HFFc6 (cell line): ENCODE measurements at regions not wholly inside any gene's neighbourhood (a gene's known extent, or its start where the extent isn't known, plus 50 kb on each side); places are given as distances from the start of the nearest gene placed in this dataset.

Experiments used
- DNase-seq: peaks from one replicate; pipeline ENCODE4 v3.0.0-alpha.2; 2018
- H3K27ac Mint-ChIP-seq: 2 replicates; pipeline ENCODE4 v1.8.0; 2020; ENCODE audit warnings: mild to moderate bottlenecking, mixed read lengths
- H3K27me3 Mint-ChIP-seq: 2 replicates; pipeline ENCODE4 v1.8.0; 2021; ENCODE audit warnings: mild to moderate bottlenecking, moderate library complexity, mixed read lengths; ENCODE audit not compliant: insufficient read depth
- H3K36me3 Mint-ChIP-seq: 2 replicates; pipeline ENCODE4 v1.8.0; 2021; ENCODE audit warnings: low read depth, mixed read lengths
- H3K4me1 Mint-ChIP-seq: 2 replicates; pipeline ENCODE4 v1.8.0; 2020; ENCODE audit warnings: low read depth, mixed read lengths
- H3K4me3 Mint-ChIP-seq: 2 replicates; pipeline ENCODE4 v1.8.0; 2020; ENCODE audit warnings: mild to moderate bottlenecking, moderate library complexity, mixed read lengths
- H3K9me3 Mint-ChIP-seq: 2 replicates; pipeline ENCODE4 v1.8.0; 2020; ENCODE audit warnings: mild to moderate bottlenecking, mixed read lengths
- TF ChIP-seq, protein P1 (sequence below): fragments of 200-600 bp; sonication (generic); IDR thresholded peaks from 2 replicates; pipeline ENCODE4 v1.5.0; 2021; ENCODE audit warnings: antibody characterized with exemption, mild to moderate bottlenecking

DNA sequence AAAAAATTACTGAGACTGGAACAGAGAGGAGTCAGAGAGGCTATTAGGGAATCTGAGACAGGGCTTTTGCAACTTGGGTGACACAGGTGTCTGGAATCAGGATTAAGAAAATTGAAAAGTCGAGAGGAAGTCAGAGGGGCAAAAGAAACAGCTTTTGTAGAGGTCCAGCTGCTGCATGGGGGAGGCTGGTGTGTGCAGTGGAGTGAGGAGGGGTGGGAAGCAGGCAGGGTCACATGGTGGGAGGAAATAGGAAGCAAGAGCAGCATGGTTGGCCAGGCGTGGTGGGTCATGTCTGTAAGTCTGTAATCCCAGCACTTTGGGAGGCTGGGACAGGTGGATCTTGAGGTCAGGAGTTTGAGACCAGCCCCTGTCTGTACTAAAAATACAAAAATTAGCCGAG lies 69.7 kb upstream of the VRK1 start:
- H3K27ac Mint-ChIP-seq: no peak overlapping the region

DNA sequence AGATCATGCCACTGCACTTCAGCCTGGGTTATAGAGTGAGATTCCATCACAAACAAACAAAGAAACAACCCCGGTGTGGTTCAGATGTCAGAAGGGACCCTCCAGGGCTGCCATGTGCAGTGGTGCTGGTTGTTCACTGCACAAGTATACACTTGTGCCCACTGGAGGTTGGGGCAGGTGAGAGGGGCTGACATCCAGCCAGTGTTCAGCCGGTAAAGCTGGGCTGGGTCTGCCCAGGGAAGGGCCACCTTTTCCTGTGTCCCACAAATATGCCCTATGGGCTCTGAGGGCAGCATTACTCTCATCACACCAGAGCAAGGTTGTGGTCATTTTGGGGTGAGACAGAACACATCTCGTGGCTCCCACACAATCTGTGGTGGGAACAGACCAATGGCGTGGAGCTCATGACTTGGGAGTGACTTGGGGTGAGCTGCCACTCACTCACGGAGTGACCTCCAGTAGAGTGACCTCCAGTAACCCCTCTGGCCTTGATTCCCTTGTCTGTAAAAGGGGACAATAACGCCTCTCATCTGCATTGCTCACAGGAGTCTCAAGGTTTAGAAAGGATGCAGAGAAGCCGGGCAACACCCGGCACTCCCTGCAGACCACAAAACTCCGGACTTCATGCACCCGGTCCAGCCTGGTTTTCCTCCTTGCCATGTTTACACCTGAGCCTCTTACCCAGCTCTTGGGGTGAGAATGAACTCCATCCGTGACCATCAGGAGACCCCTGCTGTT lies 69.0 kb upstream of the VRK1 start:
- Mint-ChIP-seq H3K4me3 (no peak overlapping the region), H3K36me3 (no peaks in the 10 kb centered on the region), H3K27ac (no peak overlapping the region), H3K9me3 (peaks cover 4% of the 10 kb centered on the region; the same call in 1 of the 2 replicates), H3K27me3 (peaks cover 21% of the 10 kb centered on the region), H3K4me1 (no peaks in the 10 kb centered on the region)
- TF ChIP-seq, protein P1, sequence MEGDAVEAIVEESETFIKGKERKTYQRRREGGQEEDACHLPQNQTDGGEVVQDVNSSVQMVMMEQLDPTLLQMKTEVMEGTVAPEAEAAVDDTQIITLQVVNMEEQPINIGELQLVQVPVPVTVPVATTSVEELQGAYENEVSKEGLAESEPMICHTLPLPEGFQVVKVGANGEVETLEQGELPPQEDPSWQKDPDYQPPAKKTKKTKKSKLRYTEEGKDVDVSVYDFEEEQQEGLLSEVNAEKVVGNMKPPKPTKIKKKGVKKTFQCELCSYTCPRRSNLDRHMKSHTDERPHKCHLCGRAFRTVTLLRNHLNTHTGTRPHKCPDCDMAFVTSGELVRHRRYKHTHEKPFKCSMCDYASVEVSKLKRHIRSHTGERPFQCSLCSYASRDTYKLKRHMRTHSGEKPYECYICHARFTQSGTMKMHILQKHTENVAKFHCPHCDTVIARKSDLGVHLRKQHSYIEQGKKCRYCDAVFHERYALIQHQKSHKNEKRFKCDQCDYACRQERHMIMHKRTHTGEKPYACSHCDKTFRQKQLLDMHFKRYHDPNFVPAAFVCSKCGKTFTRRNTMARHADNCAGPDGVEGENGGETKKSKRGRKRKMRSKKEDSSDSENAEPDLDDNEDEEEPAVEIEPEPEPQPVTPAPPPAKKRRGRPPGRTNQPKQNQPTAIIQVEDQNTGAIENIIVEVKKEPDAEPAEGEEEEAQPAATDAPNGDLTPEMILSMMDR: no peak
- DNase-seq: no peak

More for the DNA sequence above, 69.7 kb upstream of the VRK1 start:
- Mint-ChIP-seq H3K36me3 (no peaks in the 10 kb centered on the region), H3K9me3 (peaks cover 4% of the 10 kb centered on the region; the same call in 1 of the 2 replicates), H3K4me3 (no peak overlapping the region), H3K4me1 (no peaks in the 10 kb centered on the region), H3K27me3 (peaks cover 15% of the 10 kb centered on the region)
- TF ChIP-seq, protein P1: no peak
- DNase-seq: no peak

DNA sequence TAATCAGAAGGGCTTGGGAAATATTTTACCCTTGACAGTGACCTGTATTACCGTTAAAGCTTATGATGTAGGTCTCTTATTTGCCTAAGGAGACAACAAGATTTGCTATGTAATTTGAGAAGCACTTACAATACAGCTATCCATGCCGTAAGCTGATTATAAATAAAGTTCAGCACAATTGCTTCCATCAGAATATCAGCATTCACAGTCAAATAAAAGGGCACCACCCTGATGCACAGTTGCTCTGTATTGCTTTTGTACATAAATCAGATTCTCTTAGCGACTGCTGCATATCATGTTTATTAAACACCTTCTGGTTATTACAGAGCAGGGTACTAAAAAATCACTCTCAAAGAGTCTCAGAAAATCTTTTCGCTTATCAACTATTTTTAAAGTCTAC lies 67.3 kb upstream of the VRK1 start:
- Mint-ChIP-seq H3K36me3 (no peaks in the 10 kb centered on the region), H3K27me3 (peaks cover 21% of the 10 kb centered on the region), H3K4me3 (no peak overlapping the region), H3K9me3 (no peaks in the 10 kb centered on the region), H3K27ac (no peak overlapping the region), H3K4me1 (no peaks in the 10 kb centered on the region)
- no peak for DNase-seq
- TF ChIP-seq, protein P1: no peak

DNA sequence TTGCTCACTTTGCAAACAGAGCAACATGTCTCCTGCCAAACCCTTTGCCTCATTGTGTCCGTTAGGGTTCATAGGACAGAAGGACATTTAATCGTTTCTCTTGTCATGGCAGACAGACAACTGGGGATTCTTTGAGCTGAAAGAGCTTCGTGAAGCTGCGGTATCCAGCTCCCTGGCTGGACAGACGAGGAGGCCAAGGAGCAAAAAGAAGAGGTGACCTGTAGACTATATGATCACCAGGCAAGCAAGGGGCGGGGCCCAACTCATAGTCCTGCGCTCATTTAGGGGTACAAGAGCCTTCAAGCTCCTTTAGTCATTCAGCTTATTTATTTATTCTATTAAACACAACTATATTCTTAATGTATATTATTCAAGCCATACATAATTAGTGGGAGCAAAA lies 66.8 kb upstream of the VRK1 start:
- Mint-ChIP-seq H3K4me3 (no peak overlapping the region), H3K27me3 (peaks cover 24% of the 10 kb centered on the region), H3K9me3 (no peaks in the 10 kb centered on the region), H3K27ac (no peak overlapping the region), H3K4me1 (no peaks in the 10 kb centered on the region), H3K36me3 (no peaks in the 10 kb centered on the region)
- no peak for DNase-seq
- TF ChIP-seq, protein P1: no peak

DNA sequence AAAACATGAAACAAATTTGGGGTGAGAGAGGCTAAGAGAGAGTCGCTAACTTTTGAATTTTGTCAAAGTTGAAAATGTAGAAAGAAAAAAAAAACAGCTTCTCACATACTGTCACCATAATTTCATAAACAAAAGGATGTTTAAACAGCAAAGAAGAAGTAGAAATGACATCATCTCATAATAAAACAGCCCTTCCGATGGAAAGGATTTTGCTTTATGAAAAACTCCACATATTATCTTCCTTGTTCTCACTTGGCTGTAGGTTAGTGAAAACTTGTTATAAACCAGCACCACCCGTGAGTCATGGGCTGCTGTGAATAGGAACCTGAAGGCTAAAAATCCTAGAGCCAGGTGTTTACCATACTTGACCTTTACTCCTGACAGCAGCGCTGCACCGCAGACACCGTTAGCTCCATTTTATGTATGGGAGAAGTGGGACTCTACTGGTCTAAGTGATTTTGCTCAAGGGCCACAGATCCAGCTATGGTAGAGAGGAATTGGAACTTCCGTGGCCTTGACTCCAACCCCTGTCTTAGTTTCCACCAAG lies 63.0 kb upstream of the VRK1 start:
- no peak for DNase-seq
- H3K27me3 Mint-ChIP-seq: peaks cover 41% of the 10 kb centered on the region

More for the DNA sequence above, 63.0 kb upstream of the VRK1 start:
- TF ChIP-seq, protein P1: no peak
- Mint-ChIP-seq H3K9me3 (no peaks in the 10 kb centered on the region), H3K4me3 (no peak overlapping the region), H3K27ac (no peak overlapping the region), H3K36me3 (no peaks in the 10 kb centered on the region), H3K4me1 (peaks cover 10% of the 10 kb centered on the region; the same call in 1 of the 2 replicates)
